HG03135 (cell line): ENCODE measurements at regions not wholly inside any gene's neighbourhood (a gene's known extent, or its start where the extent isn't known, plus 50 kb on each side); places are given as distances from the start of the nearest gene placed in this dataset.

Experiments
- ATAC-seq: cut with Tn5 transposase; IDR thresholded peaks from one replicate; pipeline ENCODE4 v1.9.1; 2021; ENCODE audit warnings: mild to moderate bottlenecking, moderate library complexity; ENCODE audit not compliant: unreplicated experiment

- ATAC-seq, result no peak
These were observed 617.0 kb downstream of the VRK1 start for GRCh38 chr14:97413966-97414717.

- ATAC-seq, result no peak
These were observed 617.5 kb downstream of the VRK1 start for GRCh38 chr14:97414718-97415098.

- no peak for ATAC-seq
These were observed 618.7 kb downstream of the VRK1 start for GRCh38 chr14:97415907-97416306.

- no peak for ATAC-seq
These were observed 619.4 kb downstream of the VRK1 start for GRCh38 chr14:97416550-97416949.

GRCh38 chr14:97417331-97417730 lies 620.1 kb downstream of the VRK1 start:
- ATAC-seq, result no peak

GRCh38 chr14:97420211-97420610 lies 623.0 kb downstream of the VRK1 start:
- ATAC-seq, result no peak

- no peak for ATAC-seq
These were observed 629.6 kb downstream of the VRK1 start for GRCh38 chr14:97426776-97427175.

- no peak for ATAC-seq
These were observed 631.7 kb downstream of the VRK1 start for GRCh38 chr14:97428808-97429440.

GRCh38 chr14:97432586-97432985 lies 635.4 kb downstream of the VRK1 start:
- no peak for ATAC-seq

GRCh38 chr14:97441740-97442362 lies 644.7 kb downstream of the VRK1 start:
- no peak for ATAC-seq

GRCh38 chr14:97442363-97442762 lies 645.2 kb downstream of the VRK1 start:
- ATAC-seq, result no peak

GRCh38 chr14:97443412-97443811 lies 646.2 kb downstream of the VRK1 start:
- ATAC-seq, result no peak

- ATAC-seq, result no peak
These were observed 647.1 kb downstream of the VRK1 start for GRCh38 chr14:97444248-97444647.

- no peak for ATAC-seq
These were observed 648.2 kb downstream of the VRK1 start for GRCh38 chr14:97445367-97445766.

- ATAC-seq, result no peak
These were observed 648.9 kb downstream of the VRK1 start for GRCh38 chr14:97446087-97446486.

- ATAC-seq, result no peak
These were observed 655.1 kb downstream of the VRK1 start for GRCh38 chr14:97452314-97452713.

GRCh38 chr14:97453991-97454390 lies 656.8 kb downstream of the VRK1 start:
- ATAC-seq, result no peak

- ATAC-seq, result no peak
These were observed 659.3 kb downstream of the VRK1 start for GRCh38 chr14:97456462-97456861.

GRCh38 chr14:97456958-97457357 lies 659.8 kb downstream of the VRK1 start:
- ATAC-seq, result no peak

GRCh38 chr14:97457575-97458085 lies 660.4 kb downstream of the VRK1 start:
- no peak for ATAC-seq

GRCh38 chr14:97458255-97458654 lies 661.1 kb downstream of the VRK1 start:
- no peak for ATAC-seq
